Stimulated activated naive B cell treated with anti-CD40 and anti-IgM and Interleukin-4, amounts not matched to agents 10 μg/mL and 1 μg/mL and 100 μg/mL, for 72 hours (primary cell): ENCODE measurements at regions not wholly inside any gene's neighbourhood (a gene's known extent, or its start where the extent isn't known, plus 50 kb on each side); places are given as distances from the start of the nearest gene placed in this dataset.

Experiments used
- ATAC-seq, 2 donors: fragments of 150-1000 bp; cut with Tn5 transposase; replicated peaks; 2 replicates each; pipeline ENCODE4 v1.10.0; 2021; ENCODE audit warnings: moderate library complexity in 1 of 2
- DNase-seq: peaks from one replicate; pipeline ENCODE4 v3.0.0; 2021
- H3K27ac Mint-ChIP-seq: one replicate; pipeline ENCODE4 v1.8.0; 2022; ENCODE audit warnings: mild to moderate bottlenecking, mixed read lengths
- H3K27me3 Mint-ChIP-seq, 2 donors: one replicate each; pipeline ENCODE4 v1.8.0; 2022; ENCODE audit warnings: mixed read lengths in 2 of 2
- H3K36me3 Mint-ChIP-seq, 2 donors: one replicate each; pipeline ENCODE4 v1.8.0; 2022; ENCODE audit warnings: mixed read lengths in 2 of 2, mild to moderate bottlenecking in 1 of 2
- H3K4me1 Mint-ChIP-seq, 2 donors: one replicate each; pipeline ENCODE4 v1.8.0; 2022; ENCODE audit warnings: mixed read lengths in 2 of 2, mild to moderate bottlenecking in 1 of 2
- H3K4me3 Mint-ChIP-seq, 2 donors: one replicate each; pipeline ENCODE4 v1.8.0; 2022; ENCODE audit warnings: mild to moderate bottlenecking in 2 of 2, mixed read lengths in 2 of 2, moderate library complexity in 1 of 2
- H3K9me3 Mint-ChIP-seq, 2 donors: one replicate each; pipeline ENCODE4 v1.8.0; 2022; ENCODE audit warnings: mixed read lengths in 2 of 2, mild to moderate bottlenecking in 1 of 2

- H3K27me3 Mint-ChIP-seq = no peaks in the 10 kb centered on the region
- H3K9me3 Mint-ChIP-seq = peaks cover 2% of the 10 kb centered on the region in 2 donors
- H3K4me1 Mint-ChIP-seq = peaks cover 0 to 3% of the 10 kb centered on the region in 2 donors
- ATAC-seq (no peak), DNase-seq (no peak)
- H3K36me3 Mint-ChIP-seq = no peaks in the 10 kb centered on the region
- no peak overlapping the region for H3K4me3 Mint-ChIP-seq
- H3K27ac Mint-ChIP-seq = no peak overlapping the region
Observed at GRCh38 chr18:78731398-78732032, 248.1 kb upstream of the SALL3 start.

- no peak overlapping the region for H3K4me3 Mint-ChIP-seq
- no peak for ATAC-seq
Observed at GRCh38 chr18:78732273-78733210, 247.1 kb upstream of the SALL3 start.

GRCh38 chr18:78733762-78734613, 245.6 kb upstream of the SALL3 start:
- Mint-ChIP-seq H3K4me1 (peaks cover 0 to 3% of the 10 kb centered on the region in 2 donors), H3K9me3 (peaks cover 0 to 6% of the 10 kb centered on the region in 2 donors), H3K4me3 (no peak overlapping the region), H3K27ac (no peak overlapping the region), H3K36me3 (no peaks in the 10 kb centered on the region), H3K27me3 (no peaks in the 10 kb centered on the region)
- no peak for ATAC-seq
- DNase-seq = no peak

More at GRCh38 chr18:78732273-78733210, 247.1 kb upstream of the SALL3 start:
- Mint-ChIP-seq H3K4me1 (peaks cover 0 to 3% of the 10 kb centered on the region in 2 donors), H3K27ac (no peak overlapping the region), H3K27me3 (no peaks in the 10 kb centered on the region), H3K36me3 (no peaks in the 10 kb centered on the region), H3K9me3 (peaks cover 0 to 2% of the 10 kb centered on the region in 2 donors)
- DNase-seq = no peak

- H3K27ac Mint-ChIP-seq = no peak overlapping the region
- ATAC-seq (no peak), DNase-seq (no peak)
- no peaks in the 10 kb centered on the region for H3K36me3 Mint-ChIP-seq
- no peaks in the 10 kb centered on the region for H3K27me3 Mint-ChIP-seq
- H3K9me3 Mint-ChIP-seq = peaks cover 0 to 6% of the 10 kb centered on the region in 2 donors
- H3K4me1 Mint-ChIP-seq = peaks cover 0 to 3% of the 10 kb centered on the region in 2 donors
- H3K4me3 Mint-ChIP-seq = no peak overlapping the region
Observed at GRCh38 chr18:78734614-78734945, 245.0 kb upstream of the SALL3 start.

GRCh38 chr18:78735131-78736014, 244.2 kb upstream of the SALL3 start:
- Mint-ChIP-seq H3K4me1 (peaks cover 0 to 3% of the 10 kb centered on the region in 2 donors), H3K9me3 (peaks cover 0 to 3% of the 10 kb centered on the region in 2 donors), H3K27me3 (no peaks in the 10 kb centered on the region), H3K27ac (no peak overlapping the region), H3K4me3 (no peak overlapping the region), H3K36me3 (no peaks in the 10 kb centered on the region)
- DNase-seq (no peak), ATAC-seq (no peak)

- H3K27me3 Mint-ChIP-seq = no peaks in the 10 kb centered on the region
- no peaks in the 10 kb centered on the region for H3K36me3 Mint-ChIP-seq
Observed at GRCh38 chr18:78736015-78736690, 243.5 kb upstream of the SALL3 start.

GRCh38 chr18:78737006-78737915, 242.4 kb upstream of the SALL3 start:
- no peaks in the 10 kb centered on the region for H3K36me3 Mint-ChIP-seq

More at GRCh38 chr18:78736015-78736690, 243.5 kb upstream of the SALL3 start:
- ATAC-seq (no peak), DNase-seq (no peak)
- Mint-ChIP-seq H3K4me3 (no peak overlapping the region), H3K9me3 (peaks cover 0 to 3% of the 10 kb centered on the region in 2 donors), H3K27ac (no peak overlapping the region), H3K4me1 (no peaks in the 10 kb centered on the region)

GRCh38 chr18:78738076-78738690, 241.4 kb upstream of the SALL3 start:
- ATAC-seq = no peak
- H3K27me3 Mint-ChIP-seq = no peaks in the 10 kb centered on the region
- no peak overlapping the region for H3K4me3 Mint-ChIP-seq
- H3K36me3 Mint-ChIP-seq = no peaks in the 10 kb centered on the region
- H3K4me1 Mint-ChIP-seq = no peaks in the 10 kb centered on the region
- DNase-seq = no peak
- peaks cover 0 to 3% of the 10 kb centered on the region in 2 donors for H3K9me3 Mint-ChIP-seq
- H3K27ac Mint-ChIP-seq = no peak overlapping the region

More at GRCh38 chr18:78737006-78737915, 242.4 kb upstream of the SALL3 start:
- DNase-seq = no peak
- Mint-ChIP-seq H3K4me3 (no peak overlapping the region), H3K4me1 (no peaks in the 10 kb centered on the region), H3K9me3 (peaks cover 0 to 3% of the 10 kb centered on the region in 2 donors), H3K27ac (no peak overlapping the region), H3K27me3 (no peaks in the 10 kb centered on the region)
- no peak for ATAC-seq

- DNase-seq (no peak), ATAC-seq (no peak)
- H3K4me1 Mint-ChIP-seq = no peaks in the 10 kb centered on the region
- no peak overlapping the region for H3K4me3 Mint-ChIP-seq
- H3K9me3 Mint-ChIP-seq = peaks cover 0 to 3% of the 10 kb centered on the region in 2 donors
- no peaks in the 10 kb centered on the region for H3K36me3 Mint-ChIP-seq
- no peak overlapping the region for H3K27ac Mint-ChIP-seq
- no peaks in the 10 kb centered on the region for H3K27me3 Mint-ChIP-seq
Observed at GRCh38 chr18:78739115-78739514, 240.5 kb upstream of the SALL3 start.

- H3K4me3 Mint-ChIP-seq = no peak overlapping the region
Observed at GRCh38 chr18:78739882-78740677, 239.5 kb upstream of the SALL3 start.

GRCh38 chr18:78740876-78741275, 238.7 kb upstream of the SALL3 start:
- no peak overlapping the region for H3K27ac Mint-ChIP-seq
- H3K4me1 Mint-ChIP-seq = no peaks in the 10 kb centered on the region
- no peaks in the 10 kb centered on the region for H3K27me3 Mint-ChIP-seq
- no peaks in the 10 kb centered on the region for H3K36me3 Mint-ChIP-seq
- DNase-seq (no peak), ATAC-seq (no peak)
- H3K4me3 Mint-ChIP-seq = no peak overlapping the region
- H3K9me3 Mint-ChIP-seq = peaks cover 0 to 3% of the 10 kb centered on the region in 2 donors

More at GRCh38 chr18:78739882-78740677, 239.5 kb upstream of the SALL3 start:
- peaks cover 0 to 3% of the 10 kb centered on the region in 2 donors for H3K9me3 Mint-ChIP-seq
- no peak for ATAC-seq
- DNase-seq = no peak
- H3K27ac Mint-ChIP-seq = no peak overlapping the region
- H3K4me1 Mint-ChIP-seq = no peaks in the 10 kb centered on the region
- H3K36me3 Mint-ChIP-seq = no peaks in the 10 kb centered on the region
- no peaks in the 10 kb centered on the region for H3K27me3 Mint-ChIP-seq
